H1 (cell line): ENCODE measurements at regions not wholly inside any gene's neighbourhood (a gene's known extent, or its start where the extent isn't known, plus 50 kb on each side); places are given as distances from the start of the nearest gene placed in this dataset.

Source experiments
- CTCF ChIA-PET: fragments of 300-600 bp; sonication (Branson Sonifier 250); formaldehyde crosslinking; loops from one replicate; lab custom pipeline; 2021; ENCODE audit not compliant: partially characterized antibody; lab: Charles Lee
- POLR2A ChIA-PET: fragments of 300-600 bp; sonication (Branson Sonifier 250); formaldehyde crosslinking; loops from one replicate; lab custom pipeline; 2021; ENCODE audit warnings: inconsistent platforms; ENCODE audit not compliant: partially characterized antibody; lab: Charles Lee
- DNase-seq, 2 experiments: peaks; one replicate each; pipeline versions ENCODE4 v3.0.0 to v3.0.0-alpha.2; 2010 to 2022; ENCODE audit warnings: low spot score in 2 of 2, low read depth in 1 of 2, mixed read lengths in 1 of 2
- FAIRE-seq: peaks from 2 replicates; lab custom pipeline; 2011; peaks lifted over from hg19 to GRCh38; lab: Jason Lieb, UNC
- H2AFZ ChIP-seq: 2 replicates; pipeline ENCODE4 v1.8.1; 2012; ENCODE audit warnings: low read length, inconsistent platforms
- H2AK5ac ChIP-seq: 2 replicates; pipeline ENCODE4 v1.6.1; 2013; ENCODE audit warnings: low read depth, low read length
- H2BK120ac ChIP-seq: replicated peaks from 2 replicates; pipeline ENCODE3; 2013; ENCODE audit warnings: low read depth, low read length, inconsistent platforms
- H2BK12ac ChIP-seq: 2 replicates; pipeline ENCODE4 v1.6.1; 2013; ENCODE audit warnings: low read depth, low read length
- H2BK15ac ChIP-seq: 2 replicates; pipeline ENCODE4 v1.6.1; 2013; ENCODE audit warnings: low read length
- H2BK20ac ChIP-seq: 2 replicates; pipeline ENCODE4 v1.6.1; 2013; ENCODE audit warnings: low read length
- H2BK5ac ChIP-seq: 2 replicates; pipeline ENCODE4 v1.6.1; 2013; ENCODE audit warnings: low read depth, low read length
- H3K14ac ChIP-seq: 2 replicates; pipeline ENCODE4 v1.6.1; 2013; ENCODE audit warnings: inconsistent platforms; ENCODE audit not compliant: insufficient read length
- H3K18ac ChIP-seq: 2 replicates; pipeline ENCODE4 v1.6.1; 2013; ENCODE audit warnings: low read length; ENCODE audit errors: extremely low read depth
- H3K23ac ChIP-seq: 2 replicates; pipeline ENCODE4 v1.6.1; 2013; ENCODE audit warnings: inconsistent platforms; ENCODE audit not compliant: insufficient read length
- H3K23me2 ChIP-seq: 2 replicates; pipeline ENCODE4 v1.6.1; 2013; ENCODE audit warnings: low read depth, low read length
- H3K27ac ChIP-seq: 2 replicates; pipeline ENCODE4 v1.6.1; 2011; ENCODE audit warnings: low read depth, low read length, inconsistent platforms
- H3K27me3 ChIP-seq, 4 experiments: replicated peaks in 1 of 4; 1 replicate in 1 of 4; 2 replicates in 3 of 4; pipeline versions ENCODE4 v1.6.1 to v1.8.1; 2011 to 2013; ENCODE audit warnings: low read length in 3 of 4, mild to moderate bottlenecking in 3 of 4, inconsistent platforms in 2 of 4, mixed read lengths in 2 of 4, moderate library complexity in 1 of 4; ENCODE audit not compliant: control insufficient read depth in 3 of 4, insufficient read depth in 3 of 4; ENCODE audit errors: extremely low read depth in 1 of 4
- H3K36me3 ChIP-seq, 4 experiments: 2 replicates each; pipeline versions ENCODE4 v1.6.1 to v1.8.1; 2011 to 2013; ENCODE audit warnings: mild to moderate bottlenecking in 4 of 4, low read length in 3 of 4, moderate library complexity in 2 of 4, control low read depth in 1 of 4, inconsistent platforms in 1 of 4; ENCODE audit not compliant: insufficient read depth in 4 of 4, control insufficient read depth in 2 of 4
- H3K4ac ChIP-seq: replicated peaks from 2 replicates; pipeline ENCODE3; 2013; ENCODE audit warnings: low read length, low read depth, mixed read lengths, inconsistent platforms; ENCODE audit not compliant: insufficient read length
- H3K4me1 ChIP-seq, 4 experiments: replicated peaks in 1 of 4; 1 replicate in 1 of 4; 2 replicates in 3 of 4; pipeline versions ENCODE4 v1.6.1 to v1.8.1; 2011 to 2013; ENCODE audit warnings: low read length in 3 of 4, inconsistent platforms in 2 of 4, mixed read lengths in 1 of 4; ENCODE audit not compliant: insufficient read depth in 4 of 4, control insufficient read depth in 3 of 4
- H3K4me2 ChIP-seq, 2 experiments: 2 replicates each; pipeline versions ENCODE4 v1.6.1 to v1.8.1; 2011 to 2013; ENCODE audit warnings: low read depth in 2 of 2, low read length in 2 of 2, control low read depth in 1 of 2, inconsistent platforms in 1 of 2, mild to moderate bottlenecking in 1 of 2; ENCODE audit not compliant: insufficient read depth in 1 of 2
- H3K4me3 ChIP-seq, 4 experiments: fragments of 200-600, 300-600 bp in 1 of 4; sonication (generic), shearing (Covaris generic), sonication (Bioruptor Twin) in 1 of 4; 2 replicates each; pipeline versions ENCODE4 v1.5.1 to v1.8.1; 2011 to 2016; ENCODE audit warnings: low read length in 4 of 4, low read depth in 3 of 4, control low read depth in 2 of 4, inconsistent platforms in 2 of 4, mild to moderate bottlenecking in 2 of 4, mixed read lengths in 1 of 4, moderate library complexity in 1 of 4; ENCODE audit not compliant: insufficient read depth in 2 of 4; ENCODE audit errors: extremely low read depth in 1 of 4
- H3K56ac ChIP-seq: replicated peaks from 2 replicates; pipeline ENCODE3; 2013; ENCODE audit warnings: low read depth, mild to moderate bottlenecking, mixed read lengths, low read length, inconsistent platforms; ENCODE audit not compliant: insufficient read length
- H3K79me1 ChIP-seq: 2 replicates; pipeline ENCODE4 v1.6.1; 2013; ENCODE audit warnings: low read depth, low read length, control low read depth
- H3K79me2 ChIP-seq, 2 experiments: 2 replicates each; pipeline versions ENCODE4 v1.6.1 to v1.8.1; 2012 to 2013; ENCODE audit warnings: low read length in 2 of 2, mild to moderate bottlenecking in 2 of 2, inconsistent platforms in 1 of 2; ENCODE audit not compliant: insufficient read depth in 2 of 2, control insufficient read depth in 1 of 2
- H3K9ac ChIP-seq, 4 experiments: replicated peaks in 1 of 4; 1 replicate in 1 of 4; 2 replicates in 3 of 4; pipeline versions ENCODE4 v1.6.1 to v1.8.1; 2011 to 2013; ENCODE audit warnings: low read depth in 3 of 4, low read length in 3 of 4, control low read depth in 2 of 4, mild to moderate bottlenecking in 2 of 4, moderate library complexity in 2 of 4, inconsistent platforms in 1 of 4; ENCODE audit errors: extremely low read depth in 1 of 4
- H3K9me3 ChIP-seq, 2 experiments: 2 replicates each; pipeline versions ENCODE4 v1.6.1 to v1.8.1; 2012 to 2013; ENCODE audit warnings: mild to moderate bottlenecking in 2 of 2, moderate library complexity in 2 of 2, control low read depth in 1 of 2, inconsistent platforms in 1 of 2, low read depth in 1 of 2, low read length in 1 of 2, mixed read lengths in 1 of 2; ENCODE audit not compliant: insufficient read depth in 2 of 2
- H4K20me1 ChIP-seq, 2 experiments: replicated peaks in 1 of 2; 2 replicates each; pipeline versions ENCODE3 to v1.8.1; 2011 to 2013; ENCODE audit warnings: inconsistent platforms in 2 of 2, low read length in 2 of 2, mild to moderate bottlenecking in 1 of 2; ENCODE audit not compliant: insufficient read depth in 2 of 2, control insufficient read depth in 1 of 2
- H4K5ac ChIP-seq: 2 replicates; pipeline ENCODE4 v1.6.1; 2013; ENCODE audit warnings: low read length, low read depth, mixed read lengths, inconsistent platforms; ENCODE audit not compliant: insufficient read length
- H4K8ac ChIP-seq: 2 replicates; pipeline ENCODE4 v1.8.0; 2013; ENCODE audit warnings: mild to moderate bottlenecking, moderate library complexity, low read length, inconsistent platforms; ENCODE audit not compliant: insufficient read depth; ENCODE audit errors: extremely low read depth
- H4K91ac ChIP-seq: replicated peaks from 2 replicates; pipeline ENCODE3; 2013; ENCODE audit warnings: low read length, mixed read lengths, inconsistent platforms; ENCODE audit not compliant: insufficient read length
- GABPA ChIP-seq: IDR thresholded peaks from 2 replicates; pipeline ENCODE4 v1.6.1; 2011; ENCODE audit warnings: mild to moderate bottlenecking, low read length, moderate library complexity, borderline replicate concordance; ENCODE audit not compliant: insufficient read depth
- KDM4A ChIP-seq: IDR thresholded peaks from one replicate; pipeline ENCODE4 v1.7.1; 2012; ENCODE audit warnings: low read depth, mild to moderate bottlenecking, moderate library complexity, low read length, inconsistent platforms; ENCODE audit not compliant: severe bottlenecking
- NANOG ChIP-seq: IDR thresholded peaks from 2 replicates; pipeline ENCODE4 v1.6.1; 2011; ENCODE audit warnings: low read length, low read depth, mild to moderate bottlenecking, inconsistent platforms; ENCODE audit not compliant: insufficient read depth, poor library complexity, severe bottlenecking
- WGBS, 2 experiments: shearing (Covaris generic) in 1 of 2; methylation state at CpG; one replicate each; pipeline versions ENCODE4 v1.1.6 to v1.1.7; 2013 to 2015; ENCODE audit warnings: low lambda C conversion rate in 2 of 2, mixed read lengths in 2 of 2, inconsistent platforms in 1 of 2, low coverage in 1 of 2, missing lambda C conversion rate in 1 of 2; ENCODE audit not compliant: insufficient replicate concordance in 2 of 2, insufficient coverage in 1 of 2, insufficient read length in 1 of 2; ENCODE audit errors: extremely low coverage in 1 of 2, missing lambda C conversion rate in 1 of 2; 5-methylcytosine and 5-hydroxymethylcytosine counted together

GRCh38 chr12:105485921-105486320 lies 155.4 kb downstream of the C12orf75 start:
- H3K9ac ChIP-seq, result no peak overlapping the region
- no peak overlapping the region for H3K4me2 ChIP-seq
- H4K20me1 ChIP-seq, result no peaks in the 10 kb centered on the region
- H2AK5ac ChIP-seq, result no peak overlapping the region
- CTCF ChIA-PET, result interaction anchor here (0.7 to 1.6 kb wide), 4 partner anchors 17 to 255 kb away, joined by 3 to 4 read pairs (median 3); no protein-coding TSS in a partner anchor
- H3K4me1 ChIP-seq, result peaks cover 0 to 6% (median 0%) of the 10 kb centered on the region in 4 experiments; a peak in 1 of 7 replicates
- H3K14ac ChIP-seq, result no peak overlapping the region
- no peak overlapping the region for H3K23ac ChIP-seq
- 88% methylated on average over 3 of the region's 3 CpGs; no CpG with 5 or more reads in 1 of the 2 experiments for WGBS, 2 experiments
- H3K79me1 ChIP-seq, result no peaks in the 10 kb centered on the region
- TF ChIP-seq KDM4A, result no peak
- TF ChIP-seq NANOG, result no peak
- TF ChIP-seq GABPA, result no peak
- no peak overlapping the region for H3K4me3 ChIP-seq
- POLR2A ChIA-PET, result no interaction called here
- H4K91ac ChIP-seq, result no peak overlapping the region
- H3K4ac ChIP-seq, result no peak overlapping the region
- no peak overlapping the region for H2BK15ac ChIP-seq
- H3K23me2 ChIP-seq, result no peaks in the 10 kb centered on the region
- peaks cover 0 to 3% (median 1%) of the 10 kb centered on the region in 4 experiments; a peak in 1 of 7 replicates for H3K27me3 ChIP-seq
- H3K36me3 ChIP-seq, result no peaks in the 10 kb centered on the region
- H2BK20ac ChIP-seq, result no peak overlapping the region
- no peak for FAIRE-seq
- H4K8ac ChIP-seq, result no peak overlapping the region
- H3K56ac ChIP-seq, result no peak overlapping the region
- no peak overlapping the region for H3K18ac ChIP-seq
- H3K9me3 ChIP-seq, result no peaks in the 10 kb centered on the region
- no peak overlapping the region for H2BK5ac ChIP-seq
- no peak overlapping the region for H2AFZ ChIP-seq
- no peak overlapping the region for H2BK12ac ChIP-seq
- H3K27ac ChIP-seq, result no peak overlapping the region
- no peaks in the 10 kb centered on the region for H3K79me2 ChIP-seq
- no peak overlapping the region for H2BK120ac ChIP-seq
- no peak for DNase-seq
- no peak overlapping the region for H4K5ac ChIP-seq
